Muscle of back (tissue), 3 donors: ENCODE measurements at regions not wholly inside any gene's neighbourhood (a gene's known extent, or its start where the extent isn't known, plus 50 kb on each side); places are given as distances from the start of the nearest gene placed in this dataset.
A peak's percentile ranks its signal among the peaks of the same experiment; 100 is the strongest.
"Not testable (repeated sequence)": the region's sequence is repeated elsewhere in the genome, so short reads cannot be mapped to it uniquely, and the experiment has no call there.

Experiments
- DNase-seq, 3 donors: peaks; one replicate each; pipeline versions ENCODE4 v3.0.0 to v3.0.0-alpha.2; 2013

GRCh38 chr6:150496629-150497028, 103.1 kb upstream of the PLEKHG1 start:
- DNase-seq, result no peak

DNA sequence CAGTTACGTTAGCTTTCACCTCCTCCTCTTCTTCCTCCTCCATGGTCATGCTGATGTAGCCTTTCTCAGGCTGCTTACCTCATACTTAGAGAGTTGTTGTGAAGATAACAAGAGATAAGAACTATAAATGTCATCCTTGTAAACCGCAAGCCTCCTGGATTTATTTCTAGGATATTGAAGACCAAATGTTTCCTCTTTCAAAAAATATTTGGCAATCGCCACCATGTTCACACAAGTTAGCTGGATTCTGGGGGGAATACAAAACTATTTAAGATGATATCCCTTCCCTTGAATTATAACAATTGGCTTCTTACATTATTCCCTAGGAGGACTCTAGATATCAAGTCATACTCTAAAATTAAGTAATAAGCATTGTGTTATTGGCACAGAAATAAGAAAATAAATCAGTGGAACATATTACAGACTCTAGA, 99.8 kb upstream of the PLEKHG1 start:
- peak; percentile 43 to 89 (median 70) for DNase-seq

- not testable (repeated sequence) for DNase-seq
Observed at GRCh38 chr6:150500568-150500967, 99.1 kb upstream of the PLEKHG1 start.

- DNase-seq, result no peak
Observed at GRCh38 chr6:150503041-150503440, 96.6 kb upstream of the PLEKHG1 start.

DNA sequence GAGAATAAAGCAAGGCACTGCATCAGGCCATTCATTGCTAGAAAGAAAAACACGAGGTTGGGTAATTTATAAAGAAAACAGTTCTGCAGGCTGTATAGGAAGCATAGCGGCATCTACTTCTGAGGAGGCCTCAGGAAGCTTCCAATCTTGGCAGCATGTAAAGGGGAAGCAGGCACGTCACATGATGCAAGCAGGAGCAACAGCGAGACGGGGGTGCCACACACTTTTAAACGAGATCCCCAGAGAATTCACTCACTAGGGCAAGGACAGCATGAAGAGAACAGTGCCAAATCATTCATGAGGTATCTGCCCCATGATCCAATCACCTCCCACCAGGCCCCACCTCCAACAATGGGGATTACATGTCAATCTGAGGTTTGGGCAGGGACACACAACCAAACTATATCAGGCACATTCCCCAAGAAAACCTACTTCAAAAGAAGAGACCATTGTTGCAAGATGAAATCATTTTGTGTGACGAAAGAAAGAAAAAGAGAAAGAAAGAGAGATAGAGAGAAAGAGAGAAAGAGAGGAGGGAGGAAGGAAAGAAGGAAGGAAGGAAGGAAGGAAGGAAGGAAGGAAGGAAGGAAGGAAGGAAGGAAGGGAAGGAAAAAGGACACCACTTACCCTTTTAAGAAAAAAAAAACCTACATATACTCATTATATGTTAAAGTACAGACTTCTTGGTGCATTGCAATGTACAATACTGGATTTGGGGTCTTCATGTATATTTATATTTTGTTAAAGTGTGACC, 95.9 kb upstream of the PLEKHG1 start:
- no peak for DNase-seq

DNA sequence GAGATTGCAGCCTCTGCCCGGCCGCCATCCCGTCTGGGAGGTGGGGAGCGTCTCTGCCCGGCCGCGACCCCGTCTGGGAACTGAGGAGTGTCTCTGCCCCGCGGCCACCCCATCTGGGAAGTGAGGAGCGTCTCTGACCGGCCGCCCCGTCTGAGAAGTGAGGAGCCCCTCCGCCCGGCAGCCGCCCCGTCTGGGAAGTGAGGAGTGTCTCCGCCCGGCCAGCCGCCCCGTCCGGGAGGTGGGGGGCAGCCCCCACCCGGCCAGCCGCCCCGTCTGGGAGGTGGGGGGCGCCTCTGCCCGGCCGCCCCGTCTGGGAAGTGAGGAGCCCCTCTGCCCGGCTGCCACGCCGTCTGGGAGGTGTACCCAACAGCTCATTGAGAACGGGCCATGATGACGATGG, 92.3 kb upstream of the PLEKHG1 start:
- not testable (repeated sequence) for DNase-seq

- no peak for DNase-seq
Observed at GRCh38 chr6:150510576-150510975, 89.1 kb upstream of the PLEKHG1 start.

- no peak for DNase-seq
Observed at GRCh38 chr6:150511313-150511712, 88.4 kb upstream of the PLEKHG1 start.

GRCh38 chr6:150514806-150515380, 84.8 kb upstream of the PLEKHG1 start:
- no peak for DNase-seq

- DNase-seq, result no peak
Observed at GRCh38 chr6:150516199-150516598, 83.5 kb upstream of the PLEKHG1 start.

- DNase-seq, result no peak
Observed at GRCh38 chr6:150517175-150517574, 82.5 kb upstream of the PLEKHG1 start.

DNA sequence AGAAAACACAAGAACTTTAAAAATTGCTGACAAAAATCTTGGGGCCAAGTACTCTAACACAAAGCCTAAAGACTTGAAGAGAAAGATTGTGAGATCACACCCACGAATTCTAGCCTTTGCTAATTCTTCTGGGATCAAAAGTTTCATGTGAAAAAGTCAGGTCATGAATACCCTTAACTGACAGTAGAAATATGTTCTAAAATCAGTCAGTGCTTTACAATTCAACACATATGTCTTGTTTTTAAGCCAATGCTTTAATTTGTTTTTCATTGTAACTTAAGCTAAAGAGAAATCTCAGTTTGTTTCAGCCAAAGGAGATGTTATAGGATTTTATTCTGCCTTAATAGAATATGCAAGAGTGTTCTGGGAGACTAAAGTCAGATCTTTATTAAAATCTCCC, 78.2 kb upstream of the PLEKHG1 start:
- DNase-seq, result no peak

GRCh38 chr6:150523216-150523615, 76.5 kb upstream of the PLEKHG1 start:
- not testable (repeated sequence) for DNase-seq

- DNase-seq, result no peak
Observed at GRCh38 chr6:150525300-150525699, 74.4 kb upstream of the PLEKHG1 start.

DNA sequence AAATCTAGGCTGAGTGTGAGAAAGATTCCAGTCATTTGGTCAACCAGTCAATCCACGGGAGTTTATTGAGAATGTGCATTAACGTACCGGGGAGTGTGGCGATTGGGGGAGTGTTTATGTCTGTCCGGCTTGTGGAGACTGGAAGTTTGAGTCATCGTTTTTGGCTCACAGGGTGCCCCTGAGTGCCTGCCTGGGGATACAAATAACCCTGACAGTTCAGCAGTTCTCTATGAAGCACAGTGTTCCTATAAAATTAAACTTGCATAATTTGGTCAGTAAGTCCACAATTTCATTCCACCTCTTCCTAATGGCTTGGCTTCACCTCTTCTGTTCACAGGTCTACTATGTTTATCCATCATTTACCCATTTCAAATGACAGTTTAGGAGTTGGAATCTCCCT, 72.6 kb upstream of the PLEKHG1 start:
- DNase-seq, result no peak

DNA sequence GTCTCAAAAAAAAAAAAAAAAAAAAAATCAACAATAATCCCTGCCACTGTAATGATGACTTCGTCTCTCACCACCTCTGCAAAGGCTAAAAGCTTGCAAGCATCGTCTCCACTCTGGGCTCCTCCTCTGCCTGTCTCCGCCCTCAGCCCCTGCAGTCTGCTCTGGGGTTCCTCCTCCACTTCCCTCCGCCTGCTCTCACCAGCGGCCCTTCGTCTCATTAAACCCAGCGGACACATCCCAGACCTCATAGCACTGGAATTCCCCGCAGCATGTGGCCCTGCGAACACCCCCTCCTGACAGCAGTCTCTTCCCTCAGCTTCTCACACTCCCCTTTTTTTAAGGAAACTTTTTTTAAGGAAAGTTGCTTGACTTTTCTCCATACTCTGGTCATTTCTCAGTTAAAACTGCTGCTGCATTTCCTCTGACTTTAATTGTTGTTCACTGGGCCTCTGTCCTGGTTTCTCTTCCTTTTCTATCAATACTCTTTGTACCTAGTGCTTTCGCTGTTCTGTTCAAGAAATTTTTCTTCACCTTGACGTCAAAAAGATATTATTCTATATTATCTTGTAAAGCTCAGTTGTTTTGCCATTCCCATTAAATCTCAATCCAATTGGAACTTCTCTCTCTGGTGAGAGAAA, 70.9 kb upstream of the PLEKHG1 start:
- DNase-seq, result peak; percentile 40 to 80 (median 73)

DNA sequence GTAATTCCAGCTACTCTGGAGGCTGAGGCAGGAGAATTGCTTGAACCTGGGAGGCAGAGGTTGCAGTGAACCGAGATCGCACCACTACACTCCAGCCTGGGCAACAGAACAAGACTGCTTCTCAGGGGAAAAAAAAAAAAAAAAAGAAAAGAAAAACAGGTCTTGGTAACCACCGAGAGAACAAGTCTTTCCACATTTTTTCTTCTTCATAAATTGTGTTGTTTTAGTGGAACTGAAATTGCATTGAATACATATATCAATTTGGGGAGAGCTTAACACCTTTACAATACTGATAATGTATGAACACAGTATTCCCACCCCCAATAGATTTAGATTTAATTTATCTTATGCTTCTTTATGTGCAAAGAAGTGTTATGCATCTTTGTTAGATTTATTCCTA, 70.0 kb upstream of the PLEKHG1 start:
- DNase-seq, result no peak

- no peak for DNase-seq
Observed at GRCh38 chr6:150531957-150532356, 67.7 kb upstream of the PLEKHG1 start.

DNA sequence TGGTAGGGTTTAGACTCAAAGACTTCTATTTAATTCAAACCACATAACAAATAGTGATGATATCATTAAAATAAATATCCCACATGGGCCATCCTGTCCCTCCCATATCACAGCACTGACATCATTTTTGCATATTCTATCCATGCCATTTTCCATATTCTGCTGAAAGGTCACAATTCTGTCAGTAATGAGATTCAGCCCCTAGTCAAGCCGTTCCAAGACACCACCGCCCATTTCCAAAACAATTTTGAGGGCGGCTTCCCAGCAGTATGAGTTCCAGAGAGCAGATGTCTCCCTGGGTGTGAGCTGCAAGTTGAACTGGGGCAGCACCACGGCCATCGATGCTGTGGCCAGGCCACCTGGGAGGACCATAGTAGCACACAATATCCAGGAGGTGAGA, 65.1 kb upstream of the PLEKHG1 start:
- peak; percentile 51 to 90 (median 85) for DNase-seq

- DNase-seq, result peak in 1 of 3 donors; percentile 30
Observed at GRCh38 chr6:150535151-150535804, 64.4 kb upstream of the PLEKHG1 start.

DNA sequence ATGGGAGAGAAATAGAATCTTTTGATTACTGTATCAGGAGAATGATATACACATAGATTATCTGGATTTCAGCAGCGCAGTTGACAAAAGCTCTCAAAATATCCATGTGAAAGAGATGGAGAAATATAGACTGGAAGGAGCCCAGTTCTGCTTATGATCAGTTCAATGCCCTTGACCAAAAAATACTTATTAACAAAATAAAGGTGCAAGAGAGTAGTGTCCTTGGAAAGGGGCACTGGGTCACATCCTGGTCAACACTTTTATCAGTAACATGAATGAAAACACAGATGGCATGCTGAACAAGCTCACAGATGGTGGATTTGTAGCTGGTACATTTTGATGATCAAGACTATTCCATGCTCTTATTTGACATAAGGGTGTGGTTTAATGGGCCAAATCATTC, 63.9 kb upstream of the PLEKHG1 start:
- DNase-seq, result no peak

DNA sequence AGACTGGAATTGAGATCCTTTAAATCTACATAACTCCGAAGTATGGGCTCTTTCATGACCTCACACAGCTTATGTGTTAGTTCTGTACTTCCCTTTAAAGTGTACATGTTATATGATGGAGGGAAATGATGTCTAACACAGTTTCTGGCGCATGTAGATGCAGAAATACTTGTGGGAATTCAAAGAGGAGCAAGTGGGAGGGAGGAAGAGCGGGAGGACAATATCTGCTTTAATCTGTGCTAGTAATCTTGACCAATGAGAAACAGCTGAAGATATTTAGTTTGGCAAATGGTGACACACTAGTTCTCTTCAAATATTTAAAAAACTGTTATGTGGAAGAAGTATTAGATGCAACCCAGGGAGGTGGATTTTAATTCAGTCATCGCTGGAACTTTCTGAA, 62.9 kb upstream of the PLEKHG1 start:
- peak in 2 of 3 donors; percentile 33 to 79 for DNase-seq

DNA sequence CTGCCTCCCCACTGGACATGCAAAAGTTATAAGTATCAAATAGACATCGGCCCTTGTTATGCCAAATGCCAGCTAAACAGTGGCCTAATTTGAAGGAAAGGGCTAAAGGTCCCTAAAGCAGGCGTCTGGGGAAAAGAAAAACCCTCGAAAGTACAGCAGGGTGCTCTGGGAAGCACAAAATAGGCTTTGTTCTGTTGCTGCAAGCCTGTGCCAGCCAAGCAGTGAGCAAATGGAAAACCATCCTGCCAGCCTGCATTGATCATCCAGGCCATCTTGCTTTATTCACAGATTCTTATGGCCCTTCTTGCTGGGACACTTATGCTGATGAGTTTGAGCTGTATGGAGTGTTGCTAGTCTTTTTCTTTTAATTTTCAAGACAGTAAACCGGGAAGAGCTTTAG, 62.2 kb upstream of the PLEKHG1 start:
- no peak for DNase-seq
